Left ventricle myocardium inferior (tissue), 1 donor: ENCODE measurements at regions not wholly inside any gene's neighbourhood (a gene's known extent, or its start where the extent isn't known, plus 50 kb on each side); places are given as distances from the start of the nearest gene placed in this dataset.
"Not testable (repeated sequence)": the region's sequence is repeated elsewhere in the genome, so short reads cannot be mapped to it uniquely, and the experiment has no call there.

Source experiments
- DNase-seq: peaks from one replicate; pipeline ENCODE4 v3.0.0-alpha.2; 2020
- H3K27ac ChIP-seq: fragments of 200-600 bp; replicated peaks from 2 replicates; pipeline ENCODE4 v1.8.0; 2021
- H3K27me3 ChIP-seq: fragments of 200-600 bp; 2 replicates; pipeline ENCODE4 v1.8.0; 2021; ENCODE audit warnings: low read depth
- H3K36me3 ChIP-seq: fragments of 200-600 bp; 2 replicates; pipeline ENCODE4 v1.8.0; 2021
- H3K4me1 ChIP-seq: fragments of 200-600 bp; 2 replicates; pipeline ENCODE4 v1.8.0; 2021
- H3K4me3 ChIP-seq: fragments of 200-600 bp; 2 replicates; pipeline ENCODE4 v1.8.0; 2021; ENCODE audit warnings: mild to moderate bottlenecking, moderate library complexity
- H3K9me3 ChIP-seq: fragments of 200-600 bp; replicated peaks from 2 replicates; pipeline ENCODE4 v1.8.0; 2021
- intact Hi-C: fragments of 100-400 bp; cut with micrococcal nuclease; formaldehyde crosslinking; loops from one replicate; pipeline ENCODE4 v1.11.0; 2022
- TF ChIP-seq, protein P1 (sequence below): fragments of 200-600 bp; IDR thresholded peaks from 2 replicates; pipeline ENCODE4 v1.8.0; 2021; ENCODE audit warnings: antibody characterized with exemption, mild to moderate bottlenecking, borderline replicate concordance
- donor health status: DM: no; HTN: yes; CAD: no; lungs with severe emphysema.

DNA sequence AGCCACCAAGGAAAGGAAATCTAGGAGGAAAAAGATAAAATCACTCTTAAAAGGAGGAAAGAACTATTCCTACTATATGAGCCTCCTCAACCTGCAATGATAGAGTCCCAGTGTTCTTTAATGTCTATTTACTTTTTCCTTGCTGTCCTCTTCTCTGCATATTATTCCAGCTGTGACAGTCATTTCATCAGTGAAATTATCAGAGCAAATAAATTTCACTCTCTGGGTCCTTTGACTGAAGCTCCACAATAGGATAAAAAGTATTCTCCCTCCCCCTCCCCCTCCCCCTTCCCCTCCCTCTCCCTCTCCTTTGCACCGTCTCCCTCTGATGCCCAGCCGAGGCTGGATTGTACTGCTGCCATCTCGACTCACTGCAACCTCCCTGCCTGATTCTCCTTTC, 107.5 kb upstream of the DPT start:
- peaks cover 43% of the 10 kb centered on the region for H3K4me1 ChIP-seq
- H3K36me3 ChIP-seq = no peaks in the 10 kb centered on the region
- TF ChIP-seq, protein P1, sequence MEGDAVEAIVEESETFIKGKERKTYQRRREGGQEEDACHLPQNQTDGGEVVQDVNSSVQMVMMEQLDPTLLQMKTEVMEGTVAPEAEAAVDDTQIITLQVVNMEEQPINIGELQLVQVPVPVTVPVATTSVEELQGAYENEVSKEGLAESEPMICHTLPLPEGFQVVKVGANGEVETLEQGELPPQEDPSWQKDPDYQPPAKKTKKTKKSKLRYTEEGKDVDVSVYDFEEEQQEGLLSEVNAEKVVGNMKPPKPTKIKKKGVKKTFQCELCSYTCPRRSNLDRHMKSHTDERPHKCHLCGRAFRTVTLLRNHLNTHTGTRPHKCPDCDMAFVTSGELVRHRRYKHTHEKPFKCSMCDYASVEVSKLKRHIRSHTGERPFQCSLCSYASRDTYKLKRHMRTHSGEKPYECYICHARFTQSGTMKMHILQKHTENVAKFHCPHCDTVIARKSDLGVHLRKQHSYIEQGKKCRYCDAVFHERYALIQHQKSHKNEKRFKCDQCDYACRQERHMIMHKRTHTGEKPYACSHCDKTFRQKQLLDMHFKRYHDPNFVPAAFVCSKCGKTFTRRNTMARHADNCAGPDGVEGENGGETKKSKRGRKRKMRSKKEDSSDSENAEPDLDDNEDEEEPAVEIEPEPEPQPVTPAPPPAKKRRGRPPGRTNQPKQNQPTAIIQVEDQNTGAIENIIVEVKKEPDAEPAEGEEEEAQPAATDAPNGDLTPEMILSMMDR = no peak
- no peak overlapping the region for H3K27ac ChIP-seq
- no peak overlapping the region for H3K4me3 ChIP-seq
- no peak for DNase-seq
- H3K9me3 ChIP-seq = no peaks in the 10 kb centered on the region
- H3K27me3 ChIP-seq = no peaks in the 10 kb centered on the region
- intact Hi-C loops = no loop called here

DNA sequence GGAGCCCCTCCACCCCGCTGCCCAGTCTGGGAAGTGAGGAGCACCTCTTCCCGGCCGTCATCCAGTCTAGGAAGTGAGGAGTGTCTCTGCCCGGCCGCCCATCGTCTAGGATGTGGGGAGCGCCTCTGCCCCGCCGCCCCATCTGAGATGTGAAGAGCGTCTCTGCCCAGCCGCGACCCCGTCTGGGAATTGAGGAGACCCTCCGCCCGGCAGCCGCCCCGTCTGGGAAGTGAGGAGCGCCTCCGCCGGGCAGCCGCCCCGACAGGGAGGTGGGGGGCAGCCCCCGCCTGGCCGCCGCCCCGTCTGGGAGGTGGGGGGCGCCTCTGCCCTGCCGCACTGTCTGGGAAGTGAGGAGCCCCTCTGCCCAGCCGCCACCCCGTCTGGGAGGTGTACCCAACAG, 108.2 kb upstream of the DPT start:
- H3K27ac ChIP-seq, H3K36me3 ChIP-seq, H3K4me3 ChIP-seq, H3K27me3 ChIP-seq, intact Hi-C loops, DNase-seq, H3K9me3 ChIP-seq: not testable (repeated sequence)
- H3K4me1 ChIP-seq = peaks cover 43% of the 10 kb centered on the region

DNA sequence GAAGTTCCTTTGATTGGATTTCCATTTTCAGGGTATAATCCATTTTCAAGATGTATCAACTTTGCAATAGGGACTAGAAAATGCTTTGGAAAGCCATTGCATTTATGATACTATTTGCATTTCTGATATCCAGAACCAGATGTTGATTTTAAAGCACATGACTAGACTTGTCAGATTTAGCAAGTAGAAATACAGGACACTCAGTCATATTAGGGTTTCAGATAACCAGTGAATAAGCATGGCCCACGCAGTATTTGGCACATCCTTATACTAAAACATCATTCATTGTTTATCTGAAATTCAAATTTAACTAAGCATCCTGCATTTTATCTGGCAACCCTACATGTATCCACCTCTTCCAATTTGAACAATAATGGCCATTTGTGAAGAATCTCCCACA, 113.3 kb upstream of the DPT start:
- no peaks in the 10 kb centered on the region for H3K27me3 ChIP-seq
- no peak for DNase-seq
- H3K9me3 ChIP-seq = no peaks in the 10 kb centered on the region
- no peak overlapping the region for H3K4me3 ChIP-seq
- TF ChIP-seq, protein P1 = no peak
- H3K27ac ChIP-seq = no peak overlapping the region
- H3K4me1 ChIP-seq = peaks cover 23% of the 10 kb centered on the region
- no peaks in the 10 kb centered on the region for H3K36me3 ChIP-seq
- intact Hi-C loops = no loop called here

DNA sequence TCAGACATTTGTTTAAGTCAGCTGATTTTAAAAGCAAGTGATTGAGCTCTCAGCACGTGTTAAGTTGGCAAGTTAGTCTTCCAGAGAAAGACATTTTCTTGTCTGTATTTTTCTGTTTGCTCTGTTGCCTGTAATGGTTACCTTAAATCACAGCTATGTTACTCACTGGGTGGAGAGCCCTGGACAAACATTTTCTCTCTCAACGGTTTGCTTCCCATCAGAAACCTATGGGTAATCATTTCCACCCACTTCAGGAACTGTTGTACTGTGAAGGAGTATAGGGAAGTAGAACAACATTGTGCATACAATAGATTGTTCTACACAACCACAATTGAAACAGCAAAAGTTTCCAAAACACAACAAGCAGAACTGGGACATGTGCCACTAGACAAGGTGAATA, 113.9 kb upstream of the DPT start:
- Histone ChIP-seq H3K9me3 (no peaks in the 10 kb centered on the region), H3K27ac (no peak overlapping the region), H3K27me3 (no peaks in the 10 kb centered on the region), H3K4me3 (no peak overlapping the region), H3K4me1 (peaks cover 23% of the 10 kb centered on the region), H3K36me3 (no peaks in the 10 kb centered on the region)
- TF ChIP-seq, protein P1 = no peak
- DNase-seq = no peak
- intact Hi-C loops = no loop called here

DNA sequence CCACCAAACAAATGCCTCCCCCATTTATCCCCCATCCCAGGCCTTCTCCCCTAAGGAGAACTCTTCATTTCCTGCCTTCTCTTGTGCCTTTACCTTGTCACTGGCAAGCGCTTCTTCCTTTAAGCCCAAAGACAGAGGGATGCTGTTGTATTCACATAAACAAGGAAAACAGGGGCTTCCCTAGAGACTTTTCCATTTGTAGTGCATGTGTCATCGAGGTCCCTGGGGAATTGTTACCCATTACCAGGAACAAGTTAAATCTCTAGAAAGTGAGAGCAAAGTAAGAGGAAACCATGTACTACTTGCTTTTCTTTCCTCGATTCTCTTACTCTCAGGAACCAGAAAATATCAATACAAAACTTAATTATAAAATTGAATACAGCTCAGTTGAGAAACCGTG, 114.4 kb upstream of the DPT start:
- Histone ChIP-seq H3K36me3 (no peaks in the 10 kb centered on the region), H3K9me3 (no peaks in the 10 kb centered on the region), H3K4me3 (no peak overlapping the region), H3K27me3 (no peaks in the 10 kb centered on the region), H3K27ac (no peak overlapping the region), H3K4me1 (peaks cover 23% of the 10 kb centered on the region)
- intact Hi-C loops = no loop called here
- no peak for DNase-seq
- TF ChIP-seq, protein P1 = no peak

DNA sequence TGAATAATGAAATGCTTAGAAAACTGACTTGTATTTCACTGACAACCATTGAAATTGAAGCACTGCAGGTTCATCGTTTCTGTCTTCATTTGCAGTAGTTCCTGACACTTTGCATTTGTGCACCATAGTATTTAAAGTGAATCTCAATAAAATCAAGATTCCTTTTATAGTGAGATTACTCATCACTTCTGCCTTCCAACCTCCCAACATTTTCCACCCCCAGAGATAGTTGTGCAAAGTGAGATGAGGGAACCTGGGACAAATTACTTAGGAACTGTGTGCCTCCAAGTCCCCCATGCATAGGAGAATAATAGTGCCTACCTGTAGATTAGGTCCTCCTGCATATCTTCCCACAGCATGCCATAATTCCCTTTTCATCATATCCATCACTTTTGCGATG, 114.9 kb upstream of the DPT start:
- Histone ChIP-seq H3K4me3 (no peak overlapping the region), H3K9me3 (no peaks in the 10 kb centered on the region), H3K27ac (no peak overlapping the region), H3K36me3 (no peaks in the 10 kb centered on the region), H3K27me3 (no peaks in the 10 kb centered on the region), H3K4me1 (peaks cover 23% of the 10 kb centered on the region)
- TF ChIP-seq, protein P1 = no peak
- DNase-seq = no peak
- intact Hi-C loops = no loop called here
